Lower leg skin (tissue), 3 donors: ENCODE measurements at regions not wholly inside any gene's neighbourhood (a gene's known extent, or its start where the extent isn't known, plus 50 kb on each side); places are given as distances from the start of the nearest gene placed in this dataset.

Source experiments
- POLR2A ChIP-seq, 2 donors: fragments of 450-650 bp; IDR thresholded peaks; one replicate each; pipeline ENCODE4 v1.6.1; 2016 to 2017; ENCODE audit warnings: antibody characterized with exemption in 2 of 2, mild to moderate bottlenecking in 1 of 2, moderate library complexity in 1 of 2
- TF ChIP-seq, protein P1 (sequence below), 3 donors: fragments of 450-650 bp; IDR thresholded peaks; one replicate each; pipeline ENCODE4 v1.5.1; 2016; ENCODE audit warnings: antibody characterized with exemption in 3 of 3, mild to moderate bottlenecking in 3 of 3, moderate library complexity in 2 of 3

DNA sequence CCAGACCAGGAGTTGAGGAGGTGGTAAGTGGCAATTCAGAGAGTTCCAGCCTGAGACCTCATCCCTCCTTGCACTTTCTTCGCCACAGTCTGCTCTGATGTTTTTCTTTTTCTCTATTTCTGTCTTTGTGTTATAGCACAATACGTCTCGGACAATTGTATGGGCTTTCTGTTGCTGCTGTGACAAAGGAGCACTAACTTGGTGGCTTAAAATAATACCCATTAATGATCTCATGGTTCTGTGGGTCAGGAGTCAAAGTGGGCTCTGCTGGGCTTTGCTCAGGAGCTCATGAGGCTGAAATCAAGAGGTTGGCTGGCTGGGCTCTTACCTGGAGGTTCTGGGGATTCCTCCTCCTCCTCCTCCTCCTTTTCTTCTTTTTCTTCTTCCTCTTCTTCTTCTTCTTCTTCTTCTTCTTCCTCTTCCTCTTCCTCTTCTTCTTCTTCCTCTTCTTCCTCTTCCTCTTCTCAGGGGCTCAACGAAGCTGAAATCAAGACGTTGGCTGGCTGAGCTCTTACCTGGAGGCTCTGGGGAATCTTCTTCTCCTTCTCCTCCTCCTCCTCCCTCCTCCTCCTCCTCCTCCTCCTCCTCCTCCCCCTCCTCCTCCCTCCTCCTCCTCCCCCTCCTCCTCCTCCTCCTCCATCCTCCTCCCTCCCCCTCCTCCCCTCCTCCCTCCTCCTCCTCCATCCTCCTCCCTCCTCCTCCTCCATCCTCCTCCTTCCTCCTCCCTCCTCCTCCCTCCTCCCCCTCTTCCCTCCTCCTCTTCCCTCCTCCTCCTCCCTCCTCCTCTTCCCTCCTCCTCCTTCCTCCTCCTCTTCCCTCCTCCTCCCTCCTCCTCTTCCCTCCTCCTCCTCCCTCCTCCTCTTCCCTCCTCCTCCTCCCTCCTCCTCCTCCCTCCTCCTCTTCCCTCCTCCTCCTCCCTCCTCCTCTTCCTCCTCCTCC lies 104.0 kb downstream of the GATA6 start:
- TF ChIP-seq POLR2A (IDR thresholded peaks at IDR 0.05) = no peak
- TF ChIP-seq, protein P1, sequence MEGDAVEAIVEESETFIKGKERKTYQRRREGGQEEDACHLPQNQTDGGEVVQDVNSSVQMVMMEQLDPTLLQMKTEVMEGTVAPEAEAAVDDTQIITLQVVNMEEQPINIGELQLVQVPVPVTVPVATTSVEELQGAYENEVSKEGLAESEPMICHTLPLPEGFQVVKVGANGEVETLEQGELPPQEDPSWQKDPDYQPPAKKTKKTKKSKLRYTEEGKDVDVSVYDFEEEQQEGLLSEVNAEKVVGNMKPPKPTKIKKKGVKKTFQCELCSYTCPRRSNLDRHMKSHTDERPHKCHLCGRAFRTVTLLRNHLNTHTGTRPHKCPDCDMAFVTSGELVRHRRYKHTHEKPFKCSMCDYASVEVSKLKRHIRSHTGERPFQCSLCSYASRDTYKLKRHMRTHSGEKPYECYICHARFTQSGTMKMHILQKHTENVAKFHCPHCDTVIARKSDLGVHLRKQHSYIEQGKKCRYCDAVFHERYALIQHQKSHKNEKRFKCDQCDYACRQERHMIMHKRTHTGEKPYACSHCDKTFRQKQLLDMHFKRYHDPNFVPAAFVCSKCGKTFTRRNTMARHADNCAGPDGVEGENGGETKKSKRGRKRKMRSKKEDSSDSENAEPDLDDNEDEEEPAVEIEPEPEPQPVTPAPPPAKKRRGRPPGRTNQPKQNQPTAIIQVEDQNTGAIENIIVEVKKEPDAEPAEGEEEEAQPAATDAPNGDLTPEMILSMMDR (IDR thresholded peaks at IDR 0.05) = no peak
